ENCODE measurements at regions not wholly inside any gene's neighbourhood (a gene's known extent, or its start where the extent isn't known, plus 50 kb on each side); places are given as distances from the start of the nearest gene placed in this dataset.
"Not testable (repeated sequence)": the region's sequence is repeated elsewhere in the genome, so short reads cannot be mapped to it uniquely, and the experiment has no call there.

DNA sequence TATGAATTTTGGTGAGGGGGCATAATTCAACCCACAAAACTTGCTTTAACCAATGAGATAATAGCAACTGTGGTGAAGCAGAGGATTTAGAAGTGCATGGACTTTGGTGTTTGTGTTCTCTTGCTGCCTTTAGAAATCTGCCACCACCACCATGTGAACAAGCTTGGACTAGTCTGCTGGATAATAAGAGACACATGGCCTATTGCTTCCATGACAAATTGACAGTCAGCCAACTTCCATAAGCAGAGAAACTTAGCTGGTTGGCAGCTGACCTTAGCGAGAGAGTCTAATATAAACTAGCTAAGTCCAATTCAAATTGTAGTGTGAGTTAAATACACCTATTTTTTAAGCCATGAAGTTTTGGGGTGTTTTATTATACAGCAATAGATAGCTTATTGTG is 482.1 kb upstream of the ANO5 start:
- DNase-seq (ENCODE audit: low read depth in 3 of 3, low spot score in 2 of 3), result no peak

DNA sequence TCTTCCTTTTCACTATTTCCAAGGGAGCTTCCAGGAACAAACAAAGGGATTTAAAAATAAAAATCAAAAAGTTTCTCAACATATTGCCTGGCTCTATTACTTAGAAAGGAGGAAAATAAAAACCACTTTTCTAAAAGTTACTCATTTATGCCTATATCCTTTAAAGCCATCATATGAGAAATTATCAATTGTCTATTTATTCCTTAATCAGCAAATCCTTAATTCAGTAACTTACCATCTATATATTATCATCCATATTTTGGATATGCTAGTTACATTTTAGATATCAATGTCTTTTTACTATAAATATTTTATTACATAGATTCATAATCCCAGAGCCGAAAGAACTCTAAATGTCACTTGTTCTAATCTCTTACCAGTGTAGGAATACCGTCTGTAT is 481.5 kb upstream of the ANO5 start:
- no peak for DNase-seq (ENCODE audit: low read depth in 3 of 3, low spot score in 2 of 3)

DNA sequence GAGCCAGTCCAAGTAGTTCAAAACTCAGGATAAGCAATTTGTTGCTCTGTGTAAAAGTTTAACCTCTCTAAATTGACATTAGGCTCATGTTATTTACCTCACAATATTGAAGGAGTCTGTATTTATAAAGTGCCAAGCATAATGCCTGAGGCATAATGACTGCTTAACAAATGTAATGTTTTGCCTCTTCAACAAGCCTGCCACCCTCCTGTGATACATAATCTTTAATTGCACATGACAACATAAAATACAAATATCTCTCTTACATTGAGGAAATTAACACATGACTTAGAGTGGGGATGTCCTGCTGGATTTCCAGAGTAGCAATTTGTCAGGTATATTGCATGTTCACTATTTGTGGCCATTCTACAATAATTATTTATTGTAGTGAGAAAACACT is 469.2 kb upstream of the ANO5 start:
- DNase-seq (ENCODE audit: low read depth in 3 of 3, low spot score in 2 of 3), result no peak

DNA sequence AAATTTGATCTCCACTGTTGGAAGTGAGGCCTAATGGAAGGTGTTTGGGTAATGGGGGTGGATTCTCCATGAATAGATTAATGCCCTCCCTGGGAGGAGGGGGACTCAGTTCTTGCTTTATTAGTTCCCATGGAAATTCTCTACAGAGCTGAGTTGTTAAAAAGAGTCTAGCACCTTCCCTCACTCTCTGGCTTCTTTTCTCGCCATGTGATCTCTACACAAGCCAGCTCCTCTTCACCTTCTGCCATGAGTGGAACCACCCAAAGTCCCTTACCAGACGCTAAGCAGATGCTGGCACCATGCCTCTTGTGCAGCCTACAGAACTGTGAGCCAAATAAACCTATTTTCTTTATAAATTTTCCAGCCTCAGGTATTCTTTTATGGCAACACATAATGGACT is 465.8 kb upstream of the ANO5 start:
- no peak for DNase-seq (ENCODE audit: low read depth in 3 of 3, low spot score in 2 of 3)

DNA sequence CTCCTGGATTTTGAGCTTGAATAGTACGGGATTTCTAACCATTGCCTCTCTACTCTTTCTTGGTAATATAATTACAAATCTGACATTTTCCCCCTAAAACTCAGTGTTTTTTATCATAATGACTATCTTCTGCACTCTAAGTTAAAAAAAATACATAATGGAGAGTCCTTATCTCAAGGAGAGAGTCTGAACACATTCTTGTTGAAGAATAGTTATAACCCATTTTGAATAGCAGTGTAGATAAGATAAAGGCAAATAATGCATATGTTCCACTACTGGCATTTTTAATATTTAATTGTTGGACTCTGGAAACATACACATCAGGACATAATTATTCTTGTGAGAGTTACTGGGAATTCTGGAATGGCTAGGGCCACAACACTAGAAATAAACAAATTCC is 456.5 kb upstream of the ANO5 start:
- no peak for DNase-seq (ENCODE audit: low read depth in 3 of 3, low spot score in 2 of 3)

DNA sequence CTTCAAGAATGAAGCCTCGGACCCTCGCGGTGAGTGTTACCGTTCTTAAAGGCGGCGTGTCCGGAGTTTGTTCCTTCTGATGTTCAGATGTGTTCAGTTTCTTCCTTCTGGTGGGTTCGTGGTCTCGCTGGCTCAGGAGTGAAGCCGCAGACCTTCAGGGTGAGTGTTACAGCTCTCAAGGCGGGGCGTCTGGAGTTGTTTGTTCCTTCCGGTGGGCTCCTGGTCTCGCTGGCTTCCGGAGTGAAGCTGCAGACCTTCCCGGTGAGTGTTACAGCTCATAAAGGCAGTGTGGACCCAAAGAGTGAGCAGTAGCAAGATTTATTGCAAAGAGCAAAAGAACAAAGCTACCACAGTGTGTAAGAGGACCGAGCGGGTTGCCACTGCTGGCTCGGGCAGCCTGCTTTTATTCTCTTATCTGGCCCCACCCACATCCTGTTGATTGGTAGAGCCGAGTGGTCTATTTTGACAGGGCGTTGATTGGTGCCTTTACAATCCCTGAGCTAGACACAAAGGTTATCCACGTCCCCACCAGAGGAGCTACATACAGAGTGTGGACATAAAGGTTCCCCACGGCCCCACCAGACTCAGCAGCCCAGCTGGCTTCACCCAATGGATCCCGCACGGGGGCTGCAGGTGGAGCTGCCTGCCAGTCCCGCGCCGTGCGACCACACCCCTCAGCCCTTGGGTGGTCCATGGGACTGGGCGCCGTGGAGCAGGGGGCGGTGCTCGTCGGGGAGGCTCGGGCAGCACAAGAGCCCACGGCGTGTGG is 440.2 kb upstream of the ANO5 start:
- not testable (repeated sequence) for DNase-seq (ENCODE audit: low read depth in 3 of 3, low spot score in 2 of 3)

DNA sequence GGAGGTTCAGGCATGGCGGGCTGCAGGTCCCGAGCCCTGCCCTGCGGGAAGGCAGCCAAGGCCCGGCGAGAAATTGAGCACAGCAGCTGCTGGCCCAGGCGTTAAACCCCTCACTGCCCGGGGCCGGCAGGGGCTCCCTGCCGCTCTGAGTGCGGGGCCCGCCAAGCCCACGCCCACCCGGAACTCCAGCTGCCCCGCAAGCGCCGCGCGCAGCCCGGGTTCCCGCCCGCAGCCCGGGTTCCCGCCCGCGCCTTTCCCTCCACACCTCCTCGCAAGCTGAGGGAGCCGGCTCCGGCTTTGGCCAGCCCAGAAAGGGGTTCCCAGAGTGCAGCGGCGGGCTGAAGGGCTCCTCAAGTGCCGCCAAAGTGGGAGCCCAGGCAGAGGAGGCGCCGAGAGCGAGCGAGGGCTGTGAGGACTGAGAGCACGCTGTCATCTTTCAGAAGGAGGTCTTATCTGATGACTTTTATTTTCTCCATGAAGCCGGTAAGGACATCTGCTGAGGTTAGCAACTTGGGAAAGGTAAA is 439.6 kb upstream of the ANO5 start:
- not testable (repeated sequence) for DNase-seq (ENCODE audit: low read depth in 3 of 3, low spot score in 2 of 3)

DNA sequence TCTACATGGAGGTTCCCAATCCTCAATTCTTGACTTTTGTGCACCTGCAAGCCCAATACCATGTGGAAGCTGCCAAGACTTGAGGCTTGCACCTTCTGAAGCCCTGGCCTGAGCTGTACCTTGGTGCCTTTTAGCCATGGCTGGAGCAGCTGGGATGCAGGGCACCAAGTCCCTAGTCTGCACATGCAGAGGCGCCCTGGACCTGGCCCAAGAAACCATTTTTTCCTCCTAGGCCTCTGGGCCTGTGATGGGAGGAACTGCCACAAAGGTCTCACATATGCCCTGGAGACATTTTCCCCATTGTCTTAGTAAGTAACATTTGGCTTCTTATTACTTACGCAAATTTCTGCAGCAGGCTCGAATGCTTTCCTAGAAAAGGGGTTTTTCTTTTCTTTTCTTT is 431.9 kb upstream of the ANO5 start:
- DNase-seq (ENCODE audit: low read depth in 3 of 3, low spot score in 2 of 3), result no peak

DNA sequence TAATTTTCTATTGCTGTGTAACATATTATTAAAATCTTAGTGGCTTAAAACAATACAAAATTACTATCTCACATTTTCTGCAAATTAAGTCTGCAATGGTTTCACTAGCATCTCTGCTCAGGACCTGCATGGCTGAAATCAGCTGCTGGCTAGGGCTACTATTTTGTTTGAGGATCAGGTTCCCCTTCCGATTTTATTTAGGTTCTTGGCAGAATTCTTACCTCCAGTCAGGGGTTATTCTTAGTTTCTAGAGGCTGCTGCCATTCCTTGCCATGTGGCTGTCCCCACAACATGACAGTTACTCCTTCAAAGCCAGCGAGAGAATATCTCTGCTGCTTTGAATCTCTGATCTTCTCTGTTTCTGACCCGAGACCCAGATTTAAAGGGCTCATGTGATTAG is 424.5 kb upstream of the ANO5 start:
- DNase-seq (ENCODE audit: low read depth in 3 of 3, low spot score in 2 of 3), result no peak

DNA sequence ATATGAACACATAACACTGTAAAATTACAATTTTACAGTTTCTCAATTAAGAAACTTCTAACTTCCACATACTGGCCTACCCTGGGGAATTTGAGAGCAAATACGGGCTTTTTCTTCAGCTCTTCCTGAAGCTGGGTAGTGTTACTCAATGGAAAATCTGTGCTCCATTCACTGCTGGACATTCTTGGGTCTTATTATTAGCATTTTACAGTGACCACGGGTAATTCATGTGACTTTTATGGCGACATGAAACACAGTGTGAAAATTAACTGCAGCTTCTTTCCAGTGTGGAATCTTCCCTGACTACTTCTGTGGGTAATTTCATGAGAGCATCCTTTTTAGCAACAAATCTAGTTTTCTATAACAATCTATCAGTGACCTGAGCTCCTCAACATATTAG is 423.7 kb upstream of the ANO5 start:
- DNase-seq (ENCODE audit: low read depth in 3 of 3, low spot score in 2 of 3), result no peak

DNA sequence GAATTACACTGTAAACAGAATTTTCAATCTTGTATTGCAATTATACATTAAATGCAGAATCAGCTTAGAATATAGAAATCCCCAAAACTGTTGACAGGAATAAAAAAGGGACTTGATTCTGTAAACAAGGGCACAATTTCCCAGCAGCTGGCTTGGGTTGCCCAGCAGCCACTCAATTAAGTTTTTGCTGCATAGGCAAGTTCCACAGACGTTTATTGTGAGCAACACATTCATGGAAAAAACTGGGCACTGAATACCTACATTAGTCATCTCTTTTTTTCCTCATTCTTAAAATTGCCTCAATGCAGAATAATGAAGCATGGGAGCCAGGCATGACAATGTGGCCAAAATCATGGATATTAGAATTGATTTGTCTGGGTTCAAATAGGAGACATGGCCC is 421.8 kb upstream of the ANO5 start:
- DNase-seq (ENCODE audit: low read depth in 3 of 3, low spot score in 2 of 3), result no peak

DNA sequence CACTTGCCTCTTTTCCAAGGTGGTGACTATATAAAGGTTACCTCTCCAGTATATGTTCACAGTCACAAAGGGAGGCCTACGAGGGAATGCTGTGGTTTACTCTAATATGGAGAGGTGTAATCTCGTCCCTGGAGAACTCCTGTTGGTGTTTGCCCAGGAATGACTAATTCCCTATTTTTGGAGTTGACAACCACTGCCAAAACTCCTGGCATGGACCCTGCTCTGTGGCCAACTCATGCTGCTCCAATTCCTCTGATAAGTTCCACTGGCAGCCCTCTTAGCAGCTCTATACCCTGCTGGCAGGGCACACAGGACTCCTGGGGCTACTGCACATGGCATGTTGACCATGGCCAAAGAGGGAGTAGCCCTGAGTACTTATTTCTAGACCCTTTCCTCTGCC is 418.7 kb upstream of the ANO5 start:
- DNase-seq (ENCODE audit: low read depth in 3 of 3, low spot score in 2 of 3), result no peak

DNA sequence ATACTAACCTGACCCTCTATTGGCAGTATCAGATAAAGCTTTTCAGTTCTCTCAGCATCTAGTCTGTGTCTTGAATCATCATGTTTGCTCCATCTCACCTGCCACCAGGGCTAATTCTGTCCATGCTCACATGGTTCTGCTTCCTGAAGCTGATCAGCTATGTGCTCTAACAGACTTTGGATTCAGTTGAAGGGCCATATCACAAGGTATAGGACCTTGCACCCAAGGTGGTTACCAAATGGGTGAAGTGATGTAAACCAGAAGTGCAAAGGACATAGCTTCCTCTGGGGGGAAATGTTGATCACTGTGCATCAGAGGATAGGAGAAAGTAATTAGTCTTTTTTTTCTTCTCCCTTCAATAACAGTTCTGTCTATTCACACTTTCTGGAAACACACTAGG is 417.0 kb upstream of the ANO5 start:
- DNase-seq (ENCODE audit: low read depth in 3 of 3, low spot score in 2 of 3), result no peak

DNA sequence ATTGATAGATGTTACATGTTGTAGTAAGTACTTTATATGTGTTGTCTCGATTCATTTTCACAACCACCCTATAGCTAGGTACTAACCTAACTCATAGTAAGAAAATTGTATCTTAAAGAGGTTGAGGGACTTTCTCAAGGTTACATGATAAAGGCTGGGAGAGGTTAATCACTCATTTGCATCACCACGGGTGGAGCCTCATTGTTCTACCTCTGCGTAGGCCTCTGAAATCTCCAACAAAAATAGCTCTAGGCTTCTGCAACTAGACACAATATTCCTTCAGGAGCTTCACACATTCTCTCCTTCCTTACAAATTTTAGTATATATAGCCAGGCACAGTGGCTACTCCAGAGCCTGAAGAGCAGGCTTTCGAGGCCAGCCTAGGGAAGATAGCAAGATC is 408.9 kb upstream of the ANO5 start:
- no peak for DNase-seq (ENCODE audit: low read depth in 3 of 3, low spot score in 2 of 3)

DNA sequence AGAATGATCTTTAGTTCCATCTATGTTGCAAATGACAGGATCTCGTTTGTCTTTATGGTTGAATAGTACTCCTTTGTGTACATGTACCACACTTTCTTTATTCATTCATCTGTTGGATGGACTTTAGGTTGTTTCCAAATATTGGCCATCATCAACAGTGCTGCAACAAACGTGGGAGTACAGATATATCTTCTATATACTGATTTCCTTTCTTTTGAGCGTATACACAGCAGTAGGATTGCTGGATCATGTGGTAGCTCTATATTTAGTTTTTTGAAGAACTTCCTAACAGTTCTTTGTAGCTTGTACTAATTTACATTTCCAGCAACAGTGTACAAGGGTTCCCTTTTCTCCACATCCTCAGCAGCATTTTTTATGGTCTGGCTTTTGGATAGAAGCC is 407.5 kb upstream of the ANO5 start:
- DNase-seq (ENCODE audit: low read depth in 3 of 3, low spot score in 2 of 3), result no peak

DNA sequence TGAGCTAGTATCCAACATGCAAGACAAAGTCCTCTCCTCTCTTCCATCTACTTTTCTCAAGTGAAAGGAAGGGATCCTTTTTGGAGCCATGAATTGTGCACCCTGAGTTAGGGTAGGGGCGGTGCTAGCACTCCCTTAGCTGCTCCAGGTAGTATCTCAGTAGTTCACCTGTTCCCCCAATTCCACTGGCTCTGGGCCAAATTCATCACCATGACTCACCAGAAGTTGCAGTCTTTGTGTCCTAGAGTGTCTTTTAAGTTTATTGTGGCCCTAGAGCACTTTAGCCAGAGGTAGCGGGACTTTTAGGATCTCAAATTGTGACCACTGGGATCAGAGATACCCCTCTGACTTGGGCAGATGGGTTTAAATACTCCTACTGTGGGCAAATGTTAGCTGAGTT is 398.6 kb upstream of the ANO5 start:
- DNase-seq (ENCODE audit: low read depth in 3 of 3, low spot score in 2 of 3), result no peak

DNA sequence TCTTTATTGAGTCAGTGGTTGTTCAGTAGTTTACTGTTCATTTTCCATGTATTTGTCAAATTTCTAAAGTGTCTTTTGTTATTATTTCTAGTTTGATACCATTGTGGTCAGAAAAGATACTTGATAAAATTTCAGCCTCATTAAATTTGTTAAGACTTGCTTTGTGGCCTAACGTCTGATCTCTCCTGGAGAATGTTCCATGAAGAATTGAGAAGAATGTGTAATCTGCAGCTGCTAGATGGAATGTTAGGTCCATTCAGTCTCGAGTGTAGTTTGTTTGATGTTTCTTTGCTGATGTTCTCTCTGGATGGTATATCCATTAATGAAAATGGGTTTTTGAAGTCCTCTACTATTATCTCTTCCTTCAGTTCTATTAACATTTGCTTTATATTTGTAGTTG is 394.7 kb upstream of the ANO5 start:
- no peak for DNase-seq (ENCODE audit: low read depth in 3 of 3, low spot score in 2 of 3)

DNA sequence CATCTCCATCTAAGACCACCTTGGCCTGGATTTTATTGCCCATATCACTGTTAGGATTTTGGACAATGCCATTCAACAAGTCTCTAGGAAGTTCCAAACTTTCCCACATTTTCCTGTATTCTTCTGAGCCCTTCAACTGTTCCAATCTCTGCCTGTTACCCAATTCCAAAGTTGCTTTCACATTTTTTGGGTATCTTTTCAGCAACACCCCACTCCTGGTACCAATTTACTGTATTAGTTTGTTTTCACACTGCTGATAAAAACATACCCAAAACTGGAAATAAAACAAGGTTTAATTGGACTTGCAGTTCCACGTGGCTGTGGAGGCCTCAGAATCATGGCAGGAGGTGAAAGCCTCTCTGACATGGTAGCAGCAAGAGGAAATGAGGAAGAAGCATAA is 388.4 kb upstream of the ANO5 start:
- DNase-seq (ENCODE audit: low read depth in 3 of 3, low spot score in 2 of 3), result not testable (repeated sequence)

DNA sequence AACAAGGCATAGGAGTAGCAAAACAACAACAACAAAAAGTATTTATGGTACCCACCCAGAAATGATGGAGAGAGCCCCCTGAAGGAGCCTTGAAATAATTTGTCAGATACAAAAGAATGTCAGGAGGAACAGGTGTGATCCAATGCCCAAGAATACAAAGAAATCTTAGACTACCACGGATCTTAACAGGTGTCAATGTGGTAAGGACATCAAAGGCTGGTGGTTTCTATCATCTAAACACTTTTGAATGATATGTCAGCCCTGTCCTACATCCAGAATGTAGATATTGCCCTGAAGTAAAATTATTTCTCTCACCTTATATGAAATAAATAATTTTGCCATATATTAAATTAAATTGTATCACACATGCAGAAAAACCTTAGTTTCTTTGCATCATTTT is 386.4 kb upstream of the ANO5 start:
- no peak for DNase-seq (ENCODE audit: low read depth in 3 of 3, low spot score in 2 of 3)

DNA sequence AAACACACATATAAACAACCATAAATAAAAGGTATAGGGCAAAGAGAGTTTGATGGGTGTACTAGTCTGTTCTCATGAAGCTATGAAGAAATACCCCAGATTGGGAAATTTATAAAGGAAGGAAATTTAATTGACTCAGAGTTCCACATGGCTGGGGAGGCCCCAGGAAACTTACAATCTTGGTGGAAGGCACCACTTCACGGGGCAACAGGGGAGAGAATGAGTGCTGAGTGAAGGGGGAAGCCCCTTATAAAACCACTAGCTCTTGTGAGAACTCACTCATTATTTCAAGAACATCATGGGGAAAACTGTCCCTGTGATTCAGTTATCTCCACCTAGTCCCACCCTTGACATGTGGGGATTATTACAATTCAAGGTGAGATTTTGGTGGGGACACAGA is 385.9 kb upstream of the ANO5 start:
- DNase-seq (ENCODE audit: low read depth in 3 of 3, low spot score in 2 of 3), result no peak

DNA sequence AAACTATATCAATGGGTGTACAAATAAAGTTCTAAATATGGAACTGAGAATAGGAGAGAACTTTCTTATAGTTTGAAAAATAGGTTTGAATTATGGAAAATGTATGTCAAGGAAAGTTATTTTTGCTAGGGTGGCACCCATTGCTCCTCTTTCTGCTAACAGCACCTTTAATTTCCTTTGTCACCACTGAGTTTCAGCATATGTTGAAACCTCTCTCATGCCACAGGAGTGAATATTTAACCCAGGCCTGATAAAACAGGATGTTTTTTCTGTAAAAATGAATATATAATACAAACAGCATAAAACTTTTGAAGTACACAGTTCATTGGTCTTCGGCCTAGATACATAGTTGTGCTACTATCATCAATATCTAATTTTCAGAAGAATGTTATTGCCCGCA is 385.5 kb upstream of the ANO5 start:
- no peak for DNase-seq (ENCODE audit: low read depth in 3 of 3, low spot score in 2 of 3)

DNA sequence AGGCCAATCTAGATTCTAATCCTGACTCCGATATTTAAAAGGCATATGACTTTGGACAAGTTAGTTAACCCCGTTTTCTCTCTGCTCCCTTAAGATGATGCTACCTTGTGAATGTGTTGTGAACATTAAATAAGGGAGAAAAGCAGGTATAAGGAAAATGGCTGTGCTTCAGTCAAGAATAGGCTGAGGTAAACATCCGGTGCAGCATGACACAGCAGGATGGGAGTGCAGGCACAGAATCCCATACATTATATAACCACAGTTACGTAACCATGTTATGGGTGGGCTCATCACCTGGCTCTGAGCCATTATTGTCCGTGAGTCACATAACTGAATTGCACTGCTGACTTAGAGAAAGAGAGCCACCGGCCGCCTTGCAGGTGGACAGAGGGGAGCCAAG is 382.2 kb upstream of the ANO5 start:
- DNase-seq (ENCODE audit: low read depth in 3 of 3, low spot score in 2 of 3), result no peak

DNA sequence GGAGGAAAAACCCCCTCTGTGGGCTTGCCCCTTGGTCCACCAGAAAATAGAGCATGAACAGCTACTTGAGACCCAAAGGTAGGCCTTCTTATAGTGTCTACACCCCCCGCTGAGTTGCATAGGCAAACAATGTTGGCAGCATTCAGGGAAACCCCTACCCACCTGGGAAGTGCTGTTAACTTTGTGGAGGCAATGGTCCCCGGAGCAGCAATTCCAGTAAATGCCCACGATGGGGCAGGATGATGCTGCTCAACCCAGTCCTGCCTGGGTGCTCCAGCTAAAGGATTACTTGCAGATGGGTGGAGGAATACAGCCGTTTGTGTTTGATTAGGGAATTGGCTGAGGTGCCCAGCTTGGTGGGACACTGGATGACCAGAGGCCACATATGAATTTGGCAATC is 381.3 kb upstream of the ANO5 start:
- no peak for DNase-seq (ENCODE audit: low read depth in 3 of 3, low spot score in 2 of 3)
